SK-N-SH treated with all-trans-retinoic acid at 6 μM for 48 hours (cell line): ENCODE measurements at regions not wholly inside any gene's neighbourhood (a gene's known extent, or its start where the extent isn't known, plus 50 kb on each side); places are given as distances from the start of the nearest gene placed in this dataset.

Experiments used
- BACH2 ChIP-seq: fragments of 250-450 bp; sonication (Bioruptor Pico); IDR thresholded peaks from 2 replicates; pipeline ENCODE4 v1.9.0; 2021; ENCODE audit warnings: mild to moderate bottlenecking, borderline replicate concordance
- ESRRG ChIP-seq: fragments of 250-450 bp; sonication (Bioruptor Pico); IDR thresholded peaks from 2 replicates; pipeline ENCODE4 v1.6.1; 2021; ENCODE audit warnings: mild to moderate bottlenecking
- ISL1 ChIP-seq: fragments of 250-450 bp; sonication (Bioruptor Pico); IDR thresholded peaks from 2 replicates; pipeline ENCODE4 v2.1.2; 2022; ENCODE audit warnings: mild to moderate bottlenecking, moderate library complexity
- RARB ChIP-seq: fragments of 250-450 bp; sonication (Bioruptor Pico); IDR thresholded peaks from 2 replicates; pipeline ENCODE4 v1.8.0; 2021; ENCODE audit warnings: mild to moderate bottlenecking, moderate library complexity
- ZFP3 ChIP-seq: fragments of 250-450 bp; sonication (Bioruptor Pico); IDR thresholded peaks from 2 replicates; pipeline ENCODE4 v1.5.0; 2020; ENCODE audit warnings: mild to moderate bottlenecking, moderate library complexity
- ZFP30 ChIP-seq: fragments of 450-650 bp; formaldehyde crosslinking; IDR thresholded peaks from 2 replicates; pipeline ENCODE4 v1.5.0; 2022; ENCODE audit warnings: mild to moderate bottlenecking, moderate library complexity
- ZNF8 ChIP-seq: fragments of 450-650 bp; formaldehyde crosslinking; IDR thresholded peaks from 2 replicates; pipeline ENCODE4 v1.5.0; 2020; ENCODE audit warnings: mild to moderate bottlenecking, moderate library complexity
- TF ChIP-seq, protein P1 (sequence below): fragments of 250-450 bp; sonication (Bioruptor Pico); IDR thresholded peaks from 2 replicates; pipeline ENCODE4 v1.8.0; 2020; ENCODE audit warnings: mild to moderate bottlenecking, moderate library complexity, borderline replicate concordance

GRCh38 chr7:26553128-26553527 is 261.5 kb downstream of the SNX10 start:
- TF ChIP-seq BACH2 (no peak), ZFP30 (CRISPR knock-in tag) (no peak), ZFP3 (CRISPR knock-in tag) (no peak), RARB (CRISPR knock-in tag) (no peak), ESRRG (CRISPR knock-in tag) (no peak), ISL1 (CRISPR knock-in tag) (no peak), ZNF8 (CRISPR knock-in tag) (no peak)
- TF ChIP-seq, protein P1, sequence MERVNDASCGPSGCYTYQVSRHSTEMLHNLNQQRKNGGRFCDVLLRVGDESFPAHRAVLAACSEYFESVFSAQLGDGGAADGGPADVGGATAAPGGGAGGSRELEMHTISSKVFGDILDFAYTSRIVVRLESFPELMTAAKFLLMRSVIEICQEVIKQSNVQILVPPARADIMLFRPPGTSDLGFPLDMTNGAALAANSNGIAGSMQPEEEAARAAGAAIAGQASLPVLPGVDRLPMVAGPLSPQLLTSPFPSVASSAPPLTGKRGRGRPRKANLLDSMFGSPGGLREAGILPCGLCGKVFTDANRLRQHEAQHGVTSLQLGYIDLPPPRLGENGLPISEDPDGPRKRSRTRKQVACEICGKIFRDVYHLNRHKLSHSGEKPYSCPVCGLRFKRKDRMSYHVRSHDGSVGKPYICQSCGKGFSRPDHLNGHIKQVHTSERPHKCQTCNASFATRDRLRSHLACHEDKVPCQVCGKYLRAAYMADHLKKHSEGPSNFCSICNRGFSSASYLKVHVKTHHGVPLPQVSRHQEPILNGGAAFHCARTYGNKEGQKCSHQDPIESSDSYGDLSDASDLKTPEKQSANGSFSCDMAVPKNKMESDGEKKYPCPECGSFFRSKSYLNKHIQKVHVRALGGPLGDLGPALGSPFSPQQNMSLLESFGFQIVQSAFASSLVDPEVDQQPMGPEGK (CRISPR knock-in tag): no peak
